Activated CD4-positive, alpha-beta memory T cell treated with anti-CD3 and anti-CD28 coated beads for 36 hours (primary cell): ENCODE measurements at regions not wholly inside any gene's neighbourhood (a gene's known extent, or its start where the extent isn't known, plus 50 kb on each side); places are given as distances from the start of the nearest gene placed in this dataset.

Experiments used
- CTCF ChIA-PET: fragments of 350-600 bp; sonication (Branson Sonifier 250); formaldehyde crosslinking; loops from one replicate; lab custom pipeline; 2021; ENCODE audit warnings: antibody characterized with exemption, inconsistent platforms; lab: Charles Lee
- POLR2A ChIA-PET: fragments of 350-600 bp; sonication (Branson Sonifier 250); formaldehyde crosslinking; loops from one replicate; lab custom pipeline; 2021; ENCODE audit warnings: antibody characterized with exemption; lab: Charles Lee
- DNase-seq: peaks from one replicate; pipeline ENCODE4 v3.0.0-alpha.2; 2020
- H3K27ac Mint-ChIP-seq: one replicate; pipeline ENCODE4 v1.8.0; 2021; ENCODE audit warnings: mixed read lengths
- H3K27me3 Mint-ChIP-seq: one replicate; pipeline ENCODE4 v1.8.0; 2021; ENCODE audit warnings: mixed read lengths
- H3K36me3 Mint-ChIP-seq: one replicate; pipeline ENCODE4 v1.8.0; 2021; ENCODE audit warnings: mixed read lengths
- H3K4me1 Mint-ChIP-seq: one replicate; pipeline ENCODE4 v1.8.0; 2021; ENCODE audit warnings: low read depth, mixed read lengths
- H3K4me3 Mint-ChIP-seq: one replicate; pipeline ENCODE4 v1.8.0; 2021; ENCODE audit warnings: mild to moderate bottlenecking, mixed read lengths
- H3K9me3 Mint-ChIP-seq: one replicate; pipeline ENCODE4 v1.8.0; 2021; ENCODE audit warnings: mixed read lengths
- intact Hi-C: fragments of 100-400 bp; cut with micrococcal nuclease; formaldehyde crosslinking; loops from one replicate; pipeline ENCODE4 v1.15.1; 2023

- no peak overlapping the region for H3K4me3 Mint-ChIP-seq
- POLR2A ChIA-PET, result no interaction called here
Measured at GRCh38 chr3:7917443-7918151, 584.0 kb upstream of the LMCD1 start.

DNA sequence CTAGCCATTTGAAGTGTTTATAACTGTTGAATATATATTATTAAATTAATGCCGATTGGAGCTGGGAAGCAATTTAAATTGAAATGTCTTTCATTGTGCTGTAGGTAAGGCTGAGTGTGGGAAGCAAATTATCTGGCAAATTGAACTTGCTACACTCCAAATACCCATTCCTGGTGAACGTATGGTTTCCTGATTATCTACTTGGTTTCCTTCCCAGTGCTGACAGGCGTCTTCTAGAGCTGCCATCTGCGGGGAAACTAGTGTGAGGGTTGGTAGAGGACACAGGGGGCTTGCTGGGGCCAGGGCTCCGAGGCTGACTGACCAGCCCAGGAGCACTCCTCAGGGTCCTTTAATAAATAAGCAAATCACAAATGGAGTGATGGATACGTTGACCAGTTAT, 581.4 kb upstream of the LMCD1 start:
- intact Hi-C loops, result no loop called here
- H3K4me1 Mint-ChIP-seq, result peaks cover 6% of the 10 kb centered on the region
- no peak overlapping the region for H3K4me3 Mint-ChIP-seq
- H3K36me3 Mint-ChIP-seq, result no peaks in the 10 kb centered on the region
- POLR2A ChIA-PET, result no interaction called here
- CTCF ChIA-PET, result no interaction called here
- DNase-seq, result no peak
- no peaks in the 10 kb centered on the region for H3K27me3 Mint-ChIP-seq
- no peak overlapping the region for H3K27ac Mint-ChIP-seq
- H3K9me3 Mint-ChIP-seq, result no peaks in the 10 kb centered on the region

More at GRCh38 chr3:7917443-7918151, 584.0 kb upstream of the LMCD1 start:
- no peak overlapping the region for H3K27ac Mint-ChIP-seq
- intact Hi-C loops, result loop anchor here (2.0 kb wide), 1 partner anchor 41 kb away; no protein-coding TSS in a partner anchor
- no peaks in the 10 kb centered on the region for H3K9me3 Mint-ChIP-seq
- H3K36me3 Mint-ChIP-seq, result no peaks in the 10 kb centered on the region
- peaks cover 6% of the 10 kb centered on the region for H3K4me1 Mint-ChIP-seq
- CTCF ChIA-PET, result no interaction called here
- peak; percentile 23 for DNase-seq
- H3K27me3 Mint-ChIP-seq, result no peaks in the 10 kb centered on the region

DNA sequence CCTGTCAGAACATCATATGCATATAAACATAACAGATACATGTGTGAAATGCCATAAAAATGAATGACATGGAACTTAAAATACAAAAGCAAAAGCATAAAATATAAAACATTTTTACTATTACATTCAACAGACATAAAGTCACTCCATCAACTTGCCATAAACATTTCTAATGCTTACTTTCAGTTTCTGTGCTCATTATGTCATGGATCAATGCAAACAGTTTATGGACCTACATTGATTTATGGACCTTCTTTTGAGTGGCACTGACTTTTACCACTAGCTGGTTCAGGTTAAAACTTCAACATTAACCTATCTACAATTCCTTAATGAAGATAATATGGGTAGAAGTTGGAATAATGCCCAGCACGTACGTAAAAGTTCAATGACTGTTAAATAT, 577.4 kb upstream of the LMCD1 start:
- Mint-ChIP-seq H3K36me3 (no peaks in the 10 kb centered on the region), H3K4me1 (peaks cover 7% of the 10 kb centered on the region), H3K27ac (no peak overlapping the region), H3K4me3 (no peak overlapping the region), H3K27me3 (no peaks in the 10 kb centered on the region), H3K9me3 (no peaks in the 10 kb centered on the region)
- DNase-seq, result no peak
- ChIA-PET CTCF (no interaction called here), POLR2A (no interaction called here)
- intact Hi-C loops, result no loop called here

DNA sequence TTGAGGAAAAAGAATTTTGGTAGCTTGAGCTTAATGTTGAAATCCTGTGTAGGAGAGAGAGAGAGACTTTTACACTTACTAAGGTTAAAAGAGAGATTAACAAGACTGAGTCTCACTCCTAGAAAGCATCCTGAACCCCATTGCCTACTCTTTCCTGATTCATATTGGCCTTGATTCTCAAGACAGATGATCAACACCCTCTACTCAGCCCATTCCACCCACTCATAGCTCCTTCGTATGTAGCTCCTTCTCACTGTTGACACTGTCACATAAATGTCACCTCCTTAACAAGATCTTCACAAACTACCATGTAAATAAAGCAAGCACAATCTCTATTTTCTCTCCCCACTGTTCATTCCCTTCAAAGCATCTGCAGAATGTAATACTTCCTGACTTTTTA, 574.6 kb upstream of the LMCD1 start:
- ChIA-PET CTCF (no interaction called here), POLR2A (no interaction called here)
- Mint-ChIP-seq H3K27me3 (no peaks in the 10 kb centered on the region), H3K36me3 (no peaks in the 10 kb centered on the region), H3K27ac (no peak overlapping the region), H3K4me1 (peaks cover 7% of the 10 kb centered on the region), H3K9me3 (no peaks in the 10 kb centered on the region), H3K4me3 (no peak overlapping the region)
- intact Hi-C loops, result no loop called here
- DNase-seq, result no peak

DNA sequence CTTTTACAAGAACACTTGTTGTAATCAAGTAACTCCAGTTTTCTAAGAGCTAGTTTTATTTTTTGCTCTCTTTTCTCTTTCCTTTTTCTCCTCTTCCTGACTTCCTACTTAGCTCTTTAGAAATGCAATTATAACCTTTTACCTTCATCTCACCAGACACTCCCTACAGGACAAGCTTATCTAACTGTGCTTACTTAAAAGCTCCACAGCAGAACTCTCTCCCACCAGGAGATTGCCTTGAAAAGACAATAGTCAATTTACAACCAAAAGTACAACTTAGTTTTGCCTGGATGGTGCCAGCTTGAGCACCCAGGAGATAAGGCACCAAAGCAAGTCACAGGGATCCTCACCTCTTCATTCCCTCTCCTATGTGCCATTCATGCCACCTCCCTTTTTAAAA, 573.8 kb upstream of the LMCD1 start:
- H3K4me1 Mint-ChIP-seq, result peaks cover 7% of the 10 kb centered on the region
- H3K4me3 Mint-ChIP-seq, result no peak overlapping the region
- no peak for DNase-seq
- H3K36me3 Mint-ChIP-seq, result no peaks in the 10 kb centered on the region
- no peak overlapping the region for H3K27ac Mint-ChIP-seq
- H3K27me3 Mint-ChIP-seq, result no peaks in the 10 kb centered on the region
- intact Hi-C loops, result no loop called here
- ChIA-PET CTCF (no interaction called here), POLR2A (no interaction called here)
- no peaks in the 10 kb centered on the region for H3K9me3 Mint-ChIP-seq

GRCh38 chr3:7929319-7929889, 572.2 kb upstream of the LMCD1 start:
- H3K4me3 Mint-ChIP-seq, result no peak overlapping the region
- no peaks in the 10 kb centered on the region for H3K9me3 Mint-ChIP-seq
- peaks cover 7% of the 10 kb centered on the region for H3K4me1 Mint-ChIP-seq
- H3K36me3 Mint-ChIP-seq, result no peaks in the 10 kb centered on the region
- intact Hi-C loops, result no loop called here
- no peak overlapping the region for H3K27ac Mint-ChIP-seq
- POLR2A ChIA-PET, result no interaction called here
- no peak for DNase-seq
- CTCF ChIA-PET, result no interaction called here
- H3K27me3 Mint-ChIP-seq, result no peaks in the 10 kb centered on the region

- Mint-ChIP-seq H3K4me3 (no peak overlapping the region), H3K27me3 (no peaks in the 10 kb centered on the region), H3K9me3 (peaks cover 13% of the 10 kb centered on the region), H3K4me1 (no peaks in the 10 kb centered on the region), H3K36me3 (peaks cover 2% of the 10 kb centered on the region), H3K27ac (no peak overlapping the region)
- ChIA-PET CTCF (no interaction called here), POLR2A (no interaction called here)
- intact Hi-C loops, result no loop called here
- no peak for DNase-seq
Measured at GRCh38 chr3:7934362-7934761, 567.3 kb upstream of the LMCD1 start.

GRCh38 chr3:7947930-7948329, 553.7 kb upstream of the LMCD1 start:
- Mint-ChIP-seq H3K4me3 (no peak overlapping the region), H3K27me3 (no peaks in the 10 kb centered on the region), H3K4me1 (peaks cover 4% of the 10 kb centered on the region), H3K9me3 (no peaks in the 10 kb centered on the region), H3K36me3 (no peaks in the 10 kb centered on the region), H3K27ac (no peak overlapping the region)
- ChIA-PET CTCF (no interaction called here), POLR2A (no interaction called here)
- intact Hi-C loops, result no loop called here
- no peak for DNase-seq

DNA sequence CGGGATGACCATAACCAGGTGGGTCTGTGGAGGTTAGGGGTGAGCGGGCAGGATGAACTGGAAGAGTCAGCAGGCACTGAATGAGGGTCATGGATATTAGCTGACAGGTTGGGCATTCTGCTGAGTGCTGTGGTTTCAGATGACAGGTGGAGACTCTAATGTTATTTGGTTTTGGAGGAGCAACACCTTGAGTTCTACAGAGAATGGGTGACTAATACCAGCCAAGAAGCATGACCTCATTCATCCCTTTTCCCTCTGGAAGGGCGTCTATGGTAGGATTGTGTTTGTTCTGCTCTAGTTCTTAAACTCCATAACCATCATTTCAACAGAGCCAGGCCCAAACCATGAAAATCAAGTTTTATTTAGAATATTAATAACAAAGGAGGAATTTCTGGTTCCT, 550.7 kb upstream of the LMCD1 start:
- no peak for DNase-seq
- no peak overlapping the region for H3K27ac Mint-ChIP-seq
- intact Hi-C loops, result no loop called here
- ChIA-PET POLR2A (no interaction called here), CTCF (no interaction called here)
- H3K27me3 Mint-ChIP-seq, result no peaks in the 10 kb centered on the region
- peaks cover 4% of the 10 kb centered on the region for H3K4me1 Mint-ChIP-seq
- no peak overlapping the region for H3K4me3 Mint-ChIP-seq
- no peaks in the 10 kb centered on the region for H3K9me3 Mint-ChIP-seq
- no peaks in the 10 kb centered on the region for H3K36me3 Mint-ChIP-seq

GRCh38 chr3:7953449-7954014, 548.1 kb upstream of the LMCD1 start:
- ChIA-PET CTCF (no interaction called here), POLR2A (no interaction called here)
- Mint-ChIP-seq H3K9me3 (no peaks in the 10 kb centered on the region), H3K4me3 (no peak overlapping the region), H3K36me3 (no peaks in the 10 kb centered on the region), H3K4me1 (no peaks in the 10 kb centered on the region), H3K27me3 (no peaks in the 10 kb centered on the region), H3K27ac (no peak overlapping the region)
- intact Hi-C loops, result no loop called here
- no peak for DNase-seq

- H3K27me3 Mint-ChIP-seq, result no peaks in the 10 kb centered on the region
- no peaks in the 10 kb centered on the region for H3K36me3 Mint-ChIP-seq
- H3K4me1 Mint-ChIP-seq, result no peaks in the 10 kb centered on the region
- ChIA-PET POLR2A (no interaction called here), CTCF (no interaction called here)
- intact Hi-C loops, result no loop called here
- DNase-seq, result no peak
- H3K4me3 Mint-ChIP-seq, result no peak overlapping the region
- no peaks in the 10 kb centered on the region for H3K9me3 Mint-ChIP-seq
- no peak overlapping the region for H3K27ac Mint-ChIP-seq
Measured at GRCh38 chr3:7957024-7957423, 544.6 kb upstream of the LMCD1 start.

DNA sequence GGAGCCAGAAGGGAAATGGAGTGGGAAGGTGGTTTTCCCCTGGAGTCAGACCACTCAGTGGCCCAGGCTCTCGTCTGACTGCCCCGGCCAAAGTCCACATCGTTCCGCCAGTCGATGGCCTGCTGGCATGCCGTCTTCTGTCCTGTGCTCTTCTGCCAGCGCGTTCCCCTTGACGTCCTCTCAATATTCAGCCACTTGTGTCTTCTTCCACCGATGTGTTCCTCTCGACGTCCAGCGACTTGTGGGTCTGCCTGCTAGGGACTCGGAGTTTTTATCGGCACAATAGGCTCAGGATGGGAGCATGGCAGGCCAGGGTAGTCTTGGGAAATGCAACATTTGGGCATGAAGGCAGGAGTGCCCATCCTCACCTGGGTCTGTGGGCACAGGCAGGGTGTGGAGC, 542.5 kb upstream of the LMCD1 start:
- ChIA-PET POLR2A (no interaction called here), CTCF (no interaction called here)
- intact Hi-C loops, result no loop called here
- no peaks in the 10 kb centered on the region for H3K9me3 Mint-ChIP-seq
- no peak overlapping the region for H3K4me3 Mint-ChIP-seq
- H3K27ac Mint-ChIP-seq, result no peak overlapping the region
- H3K27me3 Mint-ChIP-seq, result no peaks in the 10 kb centered on the region
- no peaks in the 10 kb centered on the region for H3K4me1 Mint-ChIP-seq
- H3K36me3 Mint-ChIP-seq, result no peaks in the 10 kb centered on the region
- DNase-seq, result no peak

GRCh38 chr3:7960601-7961000, 541.0 kb upstream of the LMCD1 start:
- H3K4me3 Mint-ChIP-seq, result no peak overlapping the region
- POLR2A ChIA-PET, result no interaction called here
- CTCF ChIA-PET, result no interaction called here
- no peaks in the 10 kb centered on the region for H3K9me3 Mint-ChIP-seq
- H3K4me1 Mint-ChIP-seq, result no peaks in the 10 kb centered on the region
- H3K27me3 Mint-ChIP-seq, result no peaks in the 10 kb centered on the region
- H3K36me3 Mint-ChIP-seq, result no peaks in the 10 kb centered on the region
- H3K27ac Mint-ChIP-seq, result no peak overlapping the region
- intact Hi-C loops, result no loop called here
- no peak for DNase-seq
